Cardiac muscle cell (in vitro differentiated cells and primary cell): ENCODE measurements at regions not wholly inside any gene's neighbourhood (a gene's known extent, or its start where the extent isn't known, plus 50 kb on each side); places are given as distances from the start of the nearest gene placed in this dataset.

Source experiments
- DNase-seq, 2 donors: peaks; one replicate each; pipeline versions ENCODE4 v3.0.0 to v3.0.0-alpha.2; 2010 to 2017; ENCODE audit warnings: low read depth in 1 of 2, low spot score in 1 of 2
- H3K27ac ChIP-seq: fragments of 200-600 bp; sonication (generic); 2 replicates; pipeline ENCODE4 v1.5.1; 2016
- H3K27me3 ChIP-seq: fragments of 200-600 bp; sonication (generic); 2 replicates; pipeline ENCODE4 v1.6.0; 2016; ENCODE audit warnings: control low read depth
- H3K36me3 ChIP-seq: fragments of 200-600 bp; sonication (generic); 2 replicates; pipeline ENCODE4 v1.5.1; 2016; ENCODE audit warnings: control low read depth
- H3K4me1 ChIP-seq: fragments of 200-600 bp; sonication (generic); 2 replicates; pipeline ENCODE4 v1.8.1; 2017; ENCODE audit warnings: low read depth, mild to moderate bottlenecking, mixed run types
- H3K4me3 ChIP-seq: fragments of 200-600 bp; sonication (generic); 2 replicates; pipeline ENCODE4 v1.5.1; 2016; ENCODE audit warnings: mild to moderate bottlenecking
- H3K9me3 ChIP-seq: fragments of 200-600 bp; sonication (generic); 2 replicates; pipeline ENCODE4 v1.5.1; 2017; ENCODE audit warnings: low read depth, mild to moderate bottlenecking, control low read depth
- CTCF ChIP-seq: IDR thresholded peaks from 2 replicates; pipeline ENCODE4 v1.5.1; 2012; ENCODE audit warnings: low read depth, mild to moderate bottlenecking, low read length

- no peak for TF ChIP-seq CTCF
- no peaks in the 10 kb centered on the region for H3K4me1 ChIP-seq
- H3K36me3 ChIP-seq: no peaks in the 10 kb centered on the region
- H3K9me3 ChIP-seq: no peaks in the 10 kb centered on the region
- DNase-seq: no peak
- no peak overlapping the region for H3K4me3 ChIP-seq
- no peaks in the 10 kb centered on the region for H3K27me3 ChIP-seq
- H3K27ac ChIP-seq: no peak overlapping the region
Observed at GRCh38 chr11:27795955-27796861, 96.0 kb upstream of the BDNF start.

- no peak for TF ChIP-seq CTCF
- Histone ChIP-seq H3K27me3 (no peaks in the 10 kb centered on the region), H3K9me3 (no peaks in the 10 kb centered on the region), H3K27ac (no peak overlapping the region), H3K4me1 (no peaks in the 10 kb centered on the region), H3K4me3 (no peak overlapping the region), H3K36me3 (no peaks in the 10 kb centered on the region)
- no peak for DNase-seq
Observed at GRCh38 chr11:27786864-27787263, 86.6 kb upstream of the BDNF start.

- no peak for DNase-seq
- H3K27me3 ChIP-seq: no peaks in the 10 kb centered on the region
- H3K27ac ChIP-seq: no peak overlapping the region
Observed at GRCh38 chr11:27786331-27786730, 86.1 kb upstream of the BDNF start.

GRCh38 chr11:27783701-27784355 lies 83.6 kb upstream of the BDNF start:
- Histone ChIP-seq H3K4me3 (no peak overlapping the region), H3K27me3 (no peaks in the 10 kb centered on the region), H3K27ac (no peak overlapping the region), H3K36me3 (no peaks in the 10 kb centered on the region), H3K9me3 (no peaks in the 10 kb centered on the region), H3K4me1 (no peaks in the 10 kb centered on the region)
- no peak for TF ChIP-seq CTCF
- DNase-seq: peak in 1 of 2 donors; percentile 40

More at GRCh38 chr11:27786331-27786730, 86.1 kb upstream of the BDNF start:
- Histone ChIP-seq H3K4me3 (no peak overlapping the region), H3K36me3 (no peaks in the 10 kb centered on the region), H3K4me1 (no peaks in the 10 kb centered on the region), H3K9me3 (no peaks in the 10 kb centered on the region)
- no peak for TF ChIP-seq CTCF

- Histone ChIP-seq H3K36me3 (no peaks in the 10 kb centered on the region), H3K4me1 (no peaks in the 10 kb centered on the region), H3K27me3 (no peaks in the 10 kb centered on the region), H3K9me3 (no peaks in the 10 kb centered on the region), H3K27ac (no peak overlapping the region), H3K4me3 (no peak overlapping the region)
- DNase-seq: no peak
- no peak for TF ChIP-seq CTCF
Observed at GRCh38 chr11:27777033-27777432, 76.8 kb upstream of the BDNF start.
